ENCODE measurements at regions not wholly inside any gene's neighbourhood (a gene's known extent, or its start where the extent isn't known, plus 50 kb on each side); places are given as distances from the start of the nearest gene placed in this dataset.
"Not testable (repeated sequence)": the region's sequence is repeated elsewhere in the genome, so short reads cannot be mapped to it uniquely, and the experiment has no call there.

- H3K27me3 ChIP-seq (ENCODE audit: control insufficient read depth, insufficient read depth, low read length): no peaks in the 10 kb centered on the region
- DNase-seq: no peak
Observed at GRCh38 chr9:134563397-134563796, 78.2 kb upstream of the COL5A1 start.

GRCh38 chr9:134564431-134565170, 77.0 kb upstream of the COL5A1 start:
- Histone ChIP-seq H3K36me3 (replicated peaks; ENCODE audit: control insufficient read depth, insufficient read depth, low read length) (no peaks in the 10 kb centered on the region), H3K4me3 (ENCODE audit: insufficient read depth, low read depth, low read length) (no peak overlapping the region), H3K27me3 (ENCODE audit: control insufficient read depth, insufficient read depth, low read length) (no peaks in the 10 kb centered on the region)
- DNase-seq: no peak

More at GRCh38 chr9:134563397-134563796, 78.2 kb upstream of the COL5A1 start:
- Histone ChIP-seq H3K36me3 (replicated peaks; ENCODE audit: control insufficient read depth, insufficient read depth, low read length) (no peaks in the 10 kb centered on the region), H3K4me3 (ENCODE audit: insufficient read depth, low read depth, low read length) (no peak overlapping the region)

GRCh38 chr9:134565316-134565915, 76.2 kb upstream of the COL5A1 start:
- Histone ChIP-seq H3K4me3 (ENCODE audit: insufficient read depth, low read depth, low read length) (no peak overlapping the region), H3K36me3 (replicated peaks; ENCODE audit: control insufficient read depth, insufficient read depth, low read length) (no peaks in the 10 kb centered on the region), H3K27me3 (ENCODE audit: control insufficient read depth, insufficient read depth, low read length) (no peaks in the 10 kb centered on the region)
- DNase-seq: no peak

- Histone ChIP-seq H3K36me3 (replicated peaks; ENCODE audit: control insufficient read depth, insufficient read depth, low read length) (no peaks in the 10 kb centered on the region), H3K4me3 (ENCODE audit: insufficient read depth, low read depth, low read length) (no peak overlapping the region), H3K27me3 (ENCODE audit: control insufficient read depth, insufficient read depth, low read length) (no peaks in the 10 kb centered on the region)
- no peak for DNase-seq
Observed at GRCh38 chr9:134566196-134566847, 75.3 kb upstream of the COL5A1 start.

- H3K27me3 ChIP-seq (ENCODE audit: control insufficient read depth, insufficient read depth, low read length): no peaks in the 10 kb centered on the region
- H3K36me3 ChIP-seq (replicated peaks; ENCODE audit: control insufficient read depth, insufficient read depth, low read length): no peaks in the 10 kb centered on the region
- H3K4me3 ChIP-seq (ENCODE audit: insufficient read depth, low read depth, low read length): no peak overlapping the region
- no peak for DNase-seq
Observed at GRCh38 chr9:134566936-134567335, 74.7 kb upstream of the COL5A1 start.

- no peak overlapping the region for H3K4me3 ChIP-seq (ENCODE audit: insufficient read depth, low read depth, low read length)
- no peaks in the 10 kb centered on the region for H3K27me3 ChIP-seq (ENCODE audit: control insufficient read depth, insufficient read depth, low read length)
- DNase-seq: no peak
- no peaks in the 10 kb centered on the region for H3K36me3 ChIP-seq (replicated peaks; ENCODE audit: control insufficient read depth, insufficient read depth, low read length)
Observed at GRCh38 chr9:134568116-134568515, 73.5 kb upstream of the COL5A1 start.

- Histone ChIP-seq H3K36me3 (replicated peaks; ENCODE audit: control insufficient read depth, insufficient read depth, low read length) (no peaks in the 10 kb centered on the region), H3K4me3 (ENCODE audit: insufficient read depth, low read depth, low read length) (no peak overlapping the region), H3K27me3 (ENCODE audit: control insufficient read depth, insufficient read depth, low read length) (no peaks in the 10 kb centered on the region)
- no peak for DNase-seq
Observed at GRCh38 chr9:134568811-134569210, 72.8 kb upstream of the COL5A1 start.

GRCh38 chr9:134569626-134570025, 72.0 kb upstream of the COL5A1 start:
- H3K4me3 ChIP-seq (ENCODE audit: insufficient read depth, low read depth, low read length): no peak overlapping the region
- H3K27me3 ChIP-seq (ENCODE audit: control insufficient read depth, insufficient read depth, low read length): no peaks in the 10 kb centered on the region
- DNase-seq: no peak
- no peaks in the 10 kb centered on the region for H3K36me3 ChIP-seq (replicated peaks; ENCODE audit: control insufficient read depth, insufficient read depth, low read length)

GRCh38 chr9:134570151-134570621, 71.4 kb upstream of the COL5A1 start:
- no peak for DNase-seq
- no peak overlapping the region for H3K4me3 ChIP-seq (ENCODE audit: insufficient read depth, low read depth, low read length)
- no peaks in the 10 kb centered on the region for H3K27me3 ChIP-seq (ENCODE audit: control insufficient read depth, insufficient read depth, low read length)
- no peaks in the 10 kb centered on the region for H3K36me3 ChIP-seq (replicated peaks; ENCODE audit: control insufficient read depth, insufficient read depth, low read length)

GRCh38 chr9:134570711-134571325, 70.8 kb upstream of the COL5A1 start:
- Histone ChIP-seq H3K27me3 (ENCODE audit: control insufficient read depth, insufficient read depth, low read length) (no peaks in the 10 kb centered on the region), H3K36me3 (replicated peaks; ENCODE audit: control insufficient read depth, insufficient read depth, low read length) (no peaks in the 10 kb centered on the region), H3K4me3 (ENCODE audit: insufficient read depth, low read depth, low read length) (no peak overlapping the region)
- DNase-seq: no peak

- Histone ChIP-seq H3K4me3 (ENCODE audit: insufficient read depth, low read depth, low read length) (no peak overlapping the region), H3K27me3 (ENCODE audit: control insufficient read depth, insufficient read depth, low read length) (no peaks in the 10 kb centered on the region), H3K36me3 (replicated peaks; ENCODE audit: control insufficient read depth, insufficient read depth, low read length) (no peaks in the 10 kb centered on the region)
- no peak for DNase-seq
Observed at GRCh38 chr9:134571326-134571931, 70.2 kb upstream of the COL5A1 start.

GRCh38 chr9:134571946-134572917, 69.4 kb upstream of the COL5A1 start:
- H3K4me3 ChIP-seq (ENCODE audit: insufficient read depth, low read depth, low read length): no peak overlapping the region
- H3K27me3 ChIP-seq (ENCODE audit: control insufficient read depth, insufficient read depth, low read length): no peaks in the 10 kb centered on the region
- H3K36me3 ChIP-seq (replicated peaks; ENCODE audit: control insufficient read depth, insufficient read depth, low read length): no peaks in the 10 kb centered on the region
- no peak for DNase-seq

- not testable (repeated sequence) for H3K27me3 ChIP-seq (ENCODE audit: control insufficient read depth, insufficient read depth, low read length); H3K36me3 ChIP-seq (replicated peaks; ENCODE audit: control insufficient read depth, insufficient read depth, low read length); H3K4me3 ChIP-seq (ENCODE audit: insufficient read depth, low read depth, low read length); DNase-seq
Observed at GRCh38 chr9:134574686-134575085, 66.9 kb upstream of the COL5A1 start.

Measured in H7 (cell line).